ENCODE measurements at regions not wholly inside any gene's neighbourhood (a gene's known extent, or its start where the extent isn't known, plus 50 kb on each side); places are given as distances from the start of the nearest gene placed in this dataset. TPM values are rescaled to one million over a fixed set of nuclear protein-coding genes. Genes with fewer than 3 reads are reported as not detected.

DNA sequence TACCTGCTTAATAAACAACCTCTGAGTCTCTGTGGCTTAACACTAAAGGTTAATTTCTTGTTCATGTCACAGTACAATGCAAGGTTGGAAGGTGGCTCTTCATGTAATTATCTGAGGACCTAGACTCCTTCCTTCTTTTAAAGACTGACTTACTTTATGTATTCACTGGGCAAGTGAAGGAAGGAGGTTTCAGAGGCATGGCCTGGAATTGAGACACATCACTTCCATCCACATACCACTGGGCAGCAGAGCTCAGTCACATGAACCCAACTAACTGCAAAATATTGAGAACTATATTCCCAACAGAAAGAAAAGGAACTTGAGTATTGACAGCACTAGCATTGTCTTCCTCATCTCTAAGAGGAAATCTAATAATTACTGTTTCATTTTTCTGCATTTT, 57.5 kb upstream of the FN1 start:
- intact Hi-C loops (cut with DNase I): no loop called here
- Histone ChIP-seq H3K27me3 (no peaks in the 10 kb centered on the region), H3K4me3 (replicated peaks in 1 of 3) (no peak overlapping the region), H3K27ac (no peak overlapping the region), H3K36me3 (no peaks in the 10 kb centered on the region), H3K9me3 (no peaks in the 10 kb centered on the region), H3K4me1 (no peaks in the 10 kb centered on the region)
- no peak for DNase-seq
- no peak for TF ChIP-seq POLR2A (IDR thresholded peaks at IDR 0.05)
- TF ChIP-seq, protein P1, sequence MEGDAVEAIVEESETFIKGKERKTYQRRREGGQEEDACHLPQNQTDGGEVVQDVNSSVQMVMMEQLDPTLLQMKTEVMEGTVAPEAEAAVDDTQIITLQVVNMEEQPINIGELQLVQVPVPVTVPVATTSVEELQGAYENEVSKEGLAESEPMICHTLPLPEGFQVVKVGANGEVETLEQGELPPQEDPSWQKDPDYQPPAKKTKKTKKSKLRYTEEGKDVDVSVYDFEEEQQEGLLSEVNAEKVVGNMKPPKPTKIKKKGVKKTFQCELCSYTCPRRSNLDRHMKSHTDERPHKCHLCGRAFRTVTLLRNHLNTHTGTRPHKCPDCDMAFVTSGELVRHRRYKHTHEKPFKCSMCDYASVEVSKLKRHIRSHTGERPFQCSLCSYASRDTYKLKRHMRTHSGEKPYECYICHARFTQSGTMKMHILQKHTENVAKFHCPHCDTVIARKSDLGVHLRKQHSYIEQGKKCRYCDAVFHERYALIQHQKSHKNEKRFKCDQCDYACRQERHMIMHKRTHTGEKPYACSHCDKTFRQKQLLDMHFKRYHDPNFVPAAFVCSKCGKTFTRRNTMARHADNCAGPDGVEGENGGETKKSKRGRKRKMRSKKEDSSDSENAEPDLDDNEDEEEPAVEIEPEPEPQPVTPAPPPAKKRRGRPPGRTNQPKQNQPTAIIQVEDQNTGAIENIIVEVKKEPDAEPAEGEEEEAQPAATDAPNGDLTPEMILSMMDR (IDR thresholded peaks at IDR 0.05): no peak

DNA sequence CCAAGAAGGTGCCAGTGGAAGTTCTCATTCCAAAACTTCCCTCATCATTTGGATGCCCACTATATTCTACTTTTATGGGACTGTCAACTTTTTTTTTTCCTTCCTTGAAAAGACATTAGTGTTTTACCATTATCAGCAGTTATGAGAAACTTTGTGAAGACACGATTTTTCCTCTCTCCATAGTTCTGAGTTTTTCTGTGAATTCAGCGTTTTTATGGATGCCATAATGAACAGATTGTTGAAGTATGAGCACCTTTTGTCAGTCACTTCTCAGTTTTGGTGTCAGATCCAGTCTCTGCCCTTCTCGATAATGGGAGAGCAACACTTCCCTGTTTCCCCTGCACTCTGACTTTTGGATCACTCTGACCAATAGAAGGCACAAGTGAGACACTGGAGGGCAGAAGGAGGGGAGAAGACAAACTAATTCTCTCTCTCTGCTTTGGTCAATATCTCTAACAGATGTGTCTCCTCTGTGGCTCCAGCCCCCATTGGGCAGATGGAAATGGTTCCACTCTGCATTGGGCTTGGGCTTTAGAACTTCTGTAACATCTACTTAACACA, 53.5 kb upstream of the FN1 start:
- H3K36me3 ChIP-seq: no peaks in the 10 kb centered on the region

DNA sequence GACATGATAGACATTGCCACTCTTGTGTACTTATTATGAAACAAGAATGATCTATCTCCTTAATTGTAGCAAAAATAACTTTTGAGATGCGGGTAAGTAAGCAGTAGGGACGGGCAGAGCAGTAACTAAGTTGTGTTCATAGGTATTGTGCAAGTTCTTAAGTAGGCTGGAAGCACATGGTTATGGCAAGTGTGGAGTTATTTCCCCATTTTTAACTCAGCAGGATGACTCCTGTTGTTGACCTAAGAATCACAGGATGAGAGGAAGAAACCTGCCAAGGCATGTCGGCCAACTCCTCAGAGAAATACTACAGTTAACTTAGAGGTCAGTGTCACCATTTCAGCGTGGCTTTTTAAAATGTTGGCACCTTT, 51.1 kb upstream of the FN1 start:
- intact Hi-C loops (cut with DNase I): no loop called here
- 72 to 74% methylated on average over 4 of the region's 4 CpGs for WGBS, 2 donors
- TF ChIP-seq, protein P1 (IDR thresholded peaks at IDR 0.05): no peak
- TF ChIP-seq POLR2A (IDR thresholded peaks at IDR 0.05): no peak

More for the DNA sequence above, 53.5 kb upstream of the FN1 start:
- 76 to 85% methylated on average over 3 of the region's 3 CpGs for WGBS, 2 donors
- H3K4me3 ChIP-seq (replicated peaks in 1 of 3): no peak overlapping the region
- H3K27ac ChIP-seq: no peak overlapping the region
- no peaks in the 10 kb centered on the region for H3K9me3 ChIP-seq
- no peaks in the 10 kb centered on the region for H3K27me3 ChIP-seq
- TF ChIP-seq, protein P1 (IDR thresholded peaks at IDR 0.05): no peak
- no peak for TF ChIP-seq POLR2A (IDR thresholded peaks at IDR 0.05)
- H3K4me1 ChIP-seq: no peaks in the 10 kb centered on the region
- intact Hi-C loops (cut with DNase I): no loop called here
- no peak for DNase-seq

DNA sequence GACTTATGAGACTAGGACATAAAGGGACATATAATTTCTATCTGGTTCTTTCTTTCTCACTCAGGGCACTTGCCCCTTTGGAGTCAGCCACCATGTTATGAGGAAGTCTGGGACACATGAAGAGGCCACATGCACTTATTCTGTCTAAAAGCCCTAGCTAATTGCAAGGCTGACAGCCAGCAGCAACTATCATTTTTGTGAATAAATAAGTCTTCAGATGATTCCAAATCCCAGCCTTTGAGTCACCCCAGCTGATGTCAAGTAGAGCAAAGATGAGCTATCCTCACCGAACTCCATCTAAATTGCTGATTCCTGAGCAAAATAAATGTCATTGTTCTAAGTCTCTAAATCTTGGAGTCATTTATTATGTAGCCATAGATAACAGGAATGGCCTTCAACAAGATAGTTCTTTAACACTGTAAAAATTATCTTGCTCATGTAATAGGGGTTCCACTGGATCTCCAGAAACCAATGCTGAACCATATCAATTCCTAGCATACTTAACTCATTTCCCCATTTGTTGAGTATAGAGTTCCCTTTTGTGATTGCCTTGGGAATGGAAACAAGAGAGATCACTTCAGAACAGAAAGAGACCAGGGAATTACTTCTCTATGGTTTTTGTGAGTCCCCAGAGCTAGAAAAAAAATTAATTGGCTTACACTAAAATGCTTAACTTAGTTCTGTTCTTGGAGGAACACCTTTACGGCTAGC, 50.6 kb upstream of the FN1 start:
- Histone ChIP-seq H3K4me3 (replicated peaks in 1 of 3) (no peak overlapping the region), H3K27me3 (no peaks in the 10 kb centered on the region), H3K36me3 (no peaks in the 10 kb centered on the region), H3K27ac (no peak overlapping the region), H3K4me1 (no peaks in the 10 kb centered on the region), H3K9me3 (no peaks in the 10 kb centered on the region)
- 92 to 96% methylated on average over 2 of the region's 2 CpGs for WGBS, 2 donors
- intact Hi-C loops (cut with DNase I): no loop called here
- DNase-seq: no peak
- TF ChIP-seq POLR2A (IDR thresholded peaks at IDR 0.05): no peak
- TF ChIP-seq, protein P1 (IDR thresholded peaks at IDR 0.05): no peak

More for the DNA sequence above, 51.1 kb upstream of the FN1 start:
- Histone ChIP-seq H3K9me3 (no peaks in the 10 kb centered on the region), H3K36me3 (no peaks in the 10 kb centered on the region), H3K4me1 (no peaks in the 10 kb centered on the region), H3K4me3 (replicated peaks in 1 of 3) (no peak overlapping the region), H3K27me3 (no peaks in the 10 kb centered on the region), H3K27ac (no peak overlapping the region)
- DNase-seq: no peak

Small RNA genes lying in the stretch of these regions (small RNA-seq; reads per million reads assigned to genes)
- not detected for gene AC093850.1
